Coronary artery (tissue), 2 donors: ENCODE measurements at regions not wholly inside any gene's neighbourhood (a gene's known extent, or its start where the extent isn't known, plus 50 kb on each side); places are given as distances from the start of the nearest gene placed in this dataset.

Source experiments
- DNase-seq: peaks from one replicate; pipeline ENCODE4 v3.0.0-alpha.2; 2017; ENCODE audit warnings: low spot score
- H3K27ac ChIP-seq, 2 donors: fragments of 200-600 bp; sonication (generic); one replicate each; pipeline ENCODE4 v1.5.1; 2016 to 2019
- H3K4me3 ChIP-seq: fragments of 200-600 bp; sonication (generic); 2 replicates; pipeline ENCODE4 v1.5.1; 2016; ENCODE audit warnings: mild to moderate bottlenecking, moderate library complexity
- TF ChIP-seq, protein P1 (sequence below): fragments of 200-600 bp; sonication (generic); IDR thresholded peaks from one replicate; pipeline ENCODE4 v1.5.1; 2019; ENCODE audit warnings: antibody characterized with exemption

DNA sequence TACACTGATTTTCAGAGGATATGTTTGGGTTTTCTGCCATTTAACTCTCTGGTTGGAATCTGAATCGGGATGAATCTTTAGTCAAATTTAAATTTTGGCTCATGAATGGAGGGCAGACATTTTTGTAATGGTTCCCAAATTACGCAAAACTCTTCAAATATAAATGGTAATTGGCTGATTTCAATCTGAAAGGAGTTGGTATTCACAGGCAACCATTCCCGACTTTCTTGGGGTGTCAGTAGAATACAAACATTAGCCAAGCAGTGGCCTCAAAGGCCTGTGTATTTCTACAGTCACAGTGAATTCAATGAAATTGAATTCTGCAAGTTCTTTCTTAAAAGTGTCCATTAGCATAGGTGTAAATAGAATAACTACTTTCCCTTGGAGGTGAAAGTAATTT lies 668.8 kb upstream of the PRKX start:
- TF ChIP-seq, protein P1, sequence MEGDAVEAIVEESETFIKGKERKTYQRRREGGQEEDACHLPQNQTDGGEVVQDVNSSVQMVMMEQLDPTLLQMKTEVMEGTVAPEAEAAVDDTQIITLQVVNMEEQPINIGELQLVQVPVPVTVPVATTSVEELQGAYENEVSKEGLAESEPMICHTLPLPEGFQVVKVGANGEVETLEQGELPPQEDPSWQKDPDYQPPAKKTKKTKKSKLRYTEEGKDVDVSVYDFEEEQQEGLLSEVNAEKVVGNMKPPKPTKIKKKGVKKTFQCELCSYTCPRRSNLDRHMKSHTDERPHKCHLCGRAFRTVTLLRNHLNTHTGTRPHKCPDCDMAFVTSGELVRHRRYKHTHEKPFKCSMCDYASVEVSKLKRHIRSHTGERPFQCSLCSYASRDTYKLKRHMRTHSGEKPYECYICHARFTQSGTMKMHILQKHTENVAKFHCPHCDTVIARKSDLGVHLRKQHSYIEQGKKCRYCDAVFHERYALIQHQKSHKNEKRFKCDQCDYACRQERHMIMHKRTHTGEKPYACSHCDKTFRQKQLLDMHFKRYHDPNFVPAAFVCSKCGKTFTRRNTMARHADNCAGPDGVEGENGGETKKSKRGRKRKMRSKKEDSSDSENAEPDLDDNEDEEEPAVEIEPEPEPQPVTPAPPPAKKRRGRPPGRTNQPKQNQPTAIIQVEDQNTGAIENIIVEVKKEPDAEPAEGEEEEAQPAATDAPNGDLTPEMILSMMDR: no peak
- no peak for DNase-seq
- no peak overlapping the region for H3K27ac ChIP-seq
- H3K4me3 ChIP-seq: no peak overlapping the region

DNA sequence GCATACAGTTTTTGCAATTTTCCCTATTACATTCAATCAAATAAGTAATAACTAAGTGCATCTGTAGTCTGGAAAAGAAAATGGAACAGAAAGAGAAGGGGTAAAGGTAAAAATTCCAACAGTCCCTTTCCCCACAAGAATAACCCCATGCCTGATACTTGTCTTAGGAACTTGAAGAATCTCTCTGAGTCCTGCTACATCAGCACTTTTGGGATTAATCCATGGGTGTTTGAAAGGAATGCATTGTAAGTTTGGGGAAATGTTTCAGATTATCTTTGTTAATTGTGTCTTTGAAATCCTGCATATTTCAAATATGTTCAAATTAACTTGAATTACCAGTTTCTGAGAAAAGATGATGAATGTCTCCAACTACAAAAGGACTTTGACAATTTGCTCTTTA lies 667.3 kb upstream of the PRKX start:
- TF ChIP-seq, protein P1: no peak
- no peak for DNase-seq

DNA sequence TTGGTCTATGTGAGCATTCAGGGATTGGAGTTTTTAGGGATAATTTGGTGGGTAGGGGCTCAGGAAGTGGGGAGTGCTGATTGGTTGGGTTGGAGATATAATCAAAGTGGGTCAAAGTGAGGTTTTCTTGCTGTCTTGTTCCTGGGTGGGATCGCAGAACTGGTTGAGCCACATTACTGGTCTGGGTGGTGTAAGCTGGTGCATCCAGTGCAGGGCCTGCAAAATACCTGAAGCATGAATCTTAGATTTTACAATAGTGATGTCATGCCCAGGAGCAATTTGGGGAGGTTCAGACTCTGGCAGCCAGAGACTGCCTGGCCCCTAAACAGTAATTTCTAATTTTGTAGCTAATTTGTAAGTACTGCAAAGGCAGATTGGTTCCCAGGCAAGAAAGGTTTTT lies 665.6 kb upstream of the PRKX start:
- TF ChIP-seq, protein P1: no peak
- Histone ChIP-seq H3K27ac (no peak overlapping the region), H3K4me3 (no peak overlapping the region)
- DNase-seq: no peak

More for the DNA sequence above, 667.3 kb upstream of the PRKX start:
- Histone ChIP-seq H3K27ac (no peak overlapping the region), H3K4me3 (no peak overlapping the region)

DNA sequence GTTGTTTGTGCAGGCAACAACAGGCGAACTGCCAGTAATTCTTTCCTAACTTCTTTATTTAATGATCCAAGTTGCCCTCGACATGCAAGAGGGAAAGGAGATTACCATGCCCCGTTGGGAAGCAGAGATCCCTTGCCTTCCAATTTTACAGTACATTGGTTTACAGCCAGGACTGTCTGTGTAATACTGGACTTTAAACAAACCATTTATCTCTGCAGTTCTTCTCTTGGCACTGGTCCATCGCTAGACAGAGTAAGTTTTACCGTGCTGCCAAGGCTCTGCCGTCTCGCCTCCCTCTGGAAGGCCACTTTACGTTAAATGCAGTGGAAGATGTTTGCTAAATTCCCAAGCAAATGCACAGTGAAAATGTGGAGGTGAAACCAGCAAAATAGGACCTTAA lies 660.3 kb upstream of the PRKX start:
- no peak overlapping the region for H3K4me3 ChIP-seq
- DNase-seq: no peak
- TF ChIP-seq, protein P1: no peak
- H3K27ac ChIP-seq: no peak overlapping the region

DNA sequence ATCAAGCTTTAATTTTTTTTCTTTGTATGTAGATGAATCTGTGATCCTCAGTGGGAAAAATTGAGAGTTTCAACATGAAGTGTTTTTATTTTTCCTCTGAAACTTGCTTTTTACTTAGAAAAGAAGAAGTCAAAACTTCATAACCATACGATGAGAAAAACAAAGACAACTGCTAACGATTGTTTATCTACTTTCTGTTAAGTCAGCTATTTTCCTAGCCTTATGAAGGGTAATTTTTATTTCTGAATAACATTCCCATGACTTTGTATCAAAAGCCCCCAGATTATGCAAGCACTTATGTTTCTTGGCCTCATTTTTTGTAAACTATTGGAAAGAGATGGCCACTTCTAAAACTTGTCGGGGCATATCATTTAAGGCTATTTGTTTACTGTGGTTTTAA lies 645.1 kb upstream of the PRKX start:
- no peak overlapping the region for H3K4me3 ChIP-seq
- no peak overlapping the region for H3K27ac ChIP-seq
- TF ChIP-seq, protein P1: no peak
- DNase-seq: no peak

DNA sequence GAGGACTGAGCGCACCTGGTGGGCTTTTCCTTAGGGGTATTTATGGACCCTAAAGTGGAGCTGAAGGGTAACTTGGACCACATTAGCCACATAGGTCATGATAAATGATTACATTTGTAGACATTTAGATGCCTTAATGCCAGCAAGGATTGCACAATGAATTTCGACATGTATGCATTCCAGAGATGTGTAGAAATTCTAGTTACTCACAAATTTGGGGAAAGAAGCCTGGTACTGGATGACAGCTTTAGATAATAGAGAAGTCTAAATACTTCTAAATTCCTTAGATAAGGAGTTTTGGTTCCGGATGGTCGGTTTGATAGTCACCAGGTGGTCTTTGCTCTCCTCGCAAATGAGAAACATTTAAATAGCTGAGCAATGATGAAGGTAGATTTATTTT lies 609.5 kb upstream of the PRKX start:
- no peak overlapping the region for H3K4me3 ChIP-seq
- TF ChIP-seq, protein P1: no peak
- H3K27ac ChIP-seq: no peak overlapping the region
- DNase-seq: no peak

DNA sequence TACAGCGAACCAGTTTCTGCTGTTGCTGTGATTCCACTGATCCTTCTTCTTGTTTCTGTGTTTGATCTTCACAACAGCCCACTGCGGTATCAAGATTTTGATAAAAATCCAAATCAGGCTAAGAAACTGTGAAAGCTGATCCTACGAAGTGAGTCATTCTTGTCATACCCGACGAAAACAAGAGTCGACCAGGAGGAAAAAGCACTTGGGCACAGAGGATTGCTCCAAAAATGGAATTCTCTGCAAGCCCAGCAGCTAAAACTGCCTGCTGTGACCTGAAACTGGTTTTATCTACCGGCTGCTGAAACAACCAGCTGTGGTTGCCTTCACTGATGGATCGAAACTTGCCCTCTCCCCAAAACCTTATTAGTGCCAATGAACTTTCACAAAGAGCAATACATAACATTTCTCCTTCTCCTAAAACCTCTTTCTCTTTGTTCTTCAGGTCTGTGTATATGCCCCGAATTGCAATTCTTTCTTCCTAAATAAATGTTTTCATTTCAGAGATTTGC lies 607.0 kb upstream of the PRKX start:
- TF ChIP-seq, protein P1: no peak
- no peak overlapping the region for H3K27ac ChIP-seq
- H3K4me3 ChIP-seq: no peak overlapping the region
- DNase-seq: no peak
